Osteocyte (in vitro differentiated cells): ENCODE measurements at regions not wholly inside any gene's neighbourhood (a gene's known extent, or its start where the extent isn't known, plus 50 kb on each side); places are given as distances from the start of the nearest gene placed in this dataset.

ENCODE experiments used
- DNase-seq: peaks from one replicate; pipeline ENCODE4 v3.0.0; 2021; ENCODE audit warnings: mixed read lengths; ENCODE audit not compliant: unreplicated experiment; ENCODE audit errors: extremely low spot score
- H3K27ac Mint-ChIP-seq: one replicate; pipeline ENCODE4 v1.8.0; 2021; ENCODE audit warnings: mild to moderate bottlenecking, mixed read lengths; ENCODE audit not compliant: unreplicated experiment
- H3K27me3 Mint-ChIP-seq: one replicate; pipeline ENCODE4 v1.8.0; 2021; ENCODE audit warnings: mixed read lengths; ENCODE audit not compliant: unreplicated experiment
- H3K36me3 Mint-ChIP-seq: one replicate; pipeline ENCODE4 v1.8.0; 2021; ENCODE audit warnings: mixed read lengths; ENCODE audit not compliant: unreplicated experiment
- H3K4me1 Mint-ChIP-seq: one replicate; pipeline ENCODE4 v1.8.0; 2021; ENCODE audit warnings: mixed read lengths; ENCODE audit not compliant: unreplicated experiment
- H3K4me3 Mint-ChIP-seq: one replicate; pipeline ENCODE4 v1.8.0; 2021; ENCODE audit warnings: mild to moderate bottlenecking, moderate library complexity, mixed read lengths; ENCODE audit not compliant: unreplicated experiment
- H3K9me3 Mint-ChIP-seq: one replicate; pipeline ENCODE4 v1.8.0; 2021; ENCODE audit warnings: mixed read lengths; ENCODE audit not compliant: unreplicated experiment
- CTCF ChIP-seq: fragments of 200-600 bp; sonication (generic); IDR thresholded peaks from 2 replicates; pipeline ENCODE4 v1.5.0; 2021; ENCODE audit warnings: antibody characterized with exemption, mild to moderate bottlenecking, moderate library complexity

- Mint-ChIP-seq H3K27me3 (peaks cover 5% of the 10 kb centered on the region), H3K9me3 (no peaks in the 10 kb centered on the region), H3K4me1 (no peaks in the 10 kb centered on the region), H3K4me3 (no peak overlapping the region), H3K27ac (no peak overlapping the region), H3K36me3 (no peaks in the 10 kb centered on the region)
- DNase-seq, result no peak
- TF ChIP-seq CTCF, result no peak
Observed at GRCh38 chr6:97876711-97877110, 593.7 kb upstream of the MMS22L start.

GRCh38 chr6:97882755-97883154, 599.7 kb upstream of the MMS22L start:
- no peak overlapping the region for H3K27ac Mint-ChIP-seq
- no peaks in the 10 kb centered on the region for H3K9me3 Mint-ChIP-seq

GRCh38 chr6:97885325-97885724, 602.3 kb upstream of the MMS22L start:
- Mint-ChIP-seq H3K4me3 (no peak overlapping the region), H3K9me3 (no peaks in the 10 kb centered on the region), H3K27me3 (peaks cover 4% of the 10 kb centered on the region), H3K36me3 (no peaks in the 10 kb centered on the region), H3K4me1 (no peaks in the 10 kb centered on the region), H3K27ac (no peak overlapping the region)
- TF ChIP-seq CTCF, result no peak
- no peak for DNase-seq

More at GRCh38 chr6:97882755-97883154, 599.7 kb upstream of the MMS22L start:
- no peak overlapping the region for H3K4me3 Mint-ChIP-seq
- no peak for TF ChIP-seq CTCF
- DNase-seq, result no peak
- no peaks in the 10 kb centered on the region for H3K36me3 Mint-ChIP-seq
- peaks cover 6% of the 10 kb centered on the region for H3K27me3 Mint-ChIP-seq
- H3K4me1 Mint-ChIP-seq, result no peaks in the 10 kb centered on the region

GRCh38 chr6:97885828-97886227, 602.8 kb upstream of the MMS22L start:
- DNase-seq, result no peak
- H3K27ac Mint-ChIP-seq, result no peak overlapping the region

GRCh38 chr6:97901531-97901930, 618.5 kb upstream of the MMS22L start:
- no peaks in the 10 kb centered on the region for H3K36me3 Mint-ChIP-seq
- TF ChIP-seq CTCF, result no peak
- H3K9me3 Mint-ChIP-seq, result no peaks in the 10 kb centered on the region
- no peak overlapping the region for H3K4me3 Mint-ChIP-seq
- H3K27me3 Mint-ChIP-seq, result peaks cover 2% of the 10 kb centered on the region
- H3K27ac Mint-ChIP-seq, result no peak overlapping the region
- no peaks in the 10 kb centered on the region for H3K4me1 Mint-ChIP-seq
- DNase-seq, result no peak

More at GRCh38 chr6:97885828-97886227, 602.8 kb upstream of the MMS22L start:
- no peak overlapping the region for H3K4me3 Mint-ChIP-seq
- no peak for TF ChIP-seq CTCF
- no peaks in the 10 kb centered on the region for H3K9me3 Mint-ChIP-seq
- H3K27me3 Mint-ChIP-seq, result peaks cover 4% of the 10 kb centered on the region
- no peaks in the 10 kb centered on the region for H3K36me3 Mint-ChIP-seq
- H3K4me1 Mint-ChIP-seq, result no peaks in the 10 kb centered on the region
